WI38 (cell line): ENCODE measurements at regions not wholly inside any gene's neighbourhood (a gene's known extent, or its start where the extent isn't known, plus 50 kb on each side); places are given as distances from the start of the nearest gene placed in this dataset.

Source experiments
- H3K4me3 ChIP-seq: 2 replicates; pipeline ENCODE4 v1.5.1; 2011; ENCODE audit warnings: low read depth, mild to moderate bottlenecking, control low read depth, low read length
- TF ChIP-seq, protein P1 (sequence below): IDR thresholded peaks from 2 replicates; pipeline ENCODE4 v1.5.1; 2012; ENCODE audit warnings: low read depth, mild to moderate bottlenecking, control low read depth, low read length

DNA sequence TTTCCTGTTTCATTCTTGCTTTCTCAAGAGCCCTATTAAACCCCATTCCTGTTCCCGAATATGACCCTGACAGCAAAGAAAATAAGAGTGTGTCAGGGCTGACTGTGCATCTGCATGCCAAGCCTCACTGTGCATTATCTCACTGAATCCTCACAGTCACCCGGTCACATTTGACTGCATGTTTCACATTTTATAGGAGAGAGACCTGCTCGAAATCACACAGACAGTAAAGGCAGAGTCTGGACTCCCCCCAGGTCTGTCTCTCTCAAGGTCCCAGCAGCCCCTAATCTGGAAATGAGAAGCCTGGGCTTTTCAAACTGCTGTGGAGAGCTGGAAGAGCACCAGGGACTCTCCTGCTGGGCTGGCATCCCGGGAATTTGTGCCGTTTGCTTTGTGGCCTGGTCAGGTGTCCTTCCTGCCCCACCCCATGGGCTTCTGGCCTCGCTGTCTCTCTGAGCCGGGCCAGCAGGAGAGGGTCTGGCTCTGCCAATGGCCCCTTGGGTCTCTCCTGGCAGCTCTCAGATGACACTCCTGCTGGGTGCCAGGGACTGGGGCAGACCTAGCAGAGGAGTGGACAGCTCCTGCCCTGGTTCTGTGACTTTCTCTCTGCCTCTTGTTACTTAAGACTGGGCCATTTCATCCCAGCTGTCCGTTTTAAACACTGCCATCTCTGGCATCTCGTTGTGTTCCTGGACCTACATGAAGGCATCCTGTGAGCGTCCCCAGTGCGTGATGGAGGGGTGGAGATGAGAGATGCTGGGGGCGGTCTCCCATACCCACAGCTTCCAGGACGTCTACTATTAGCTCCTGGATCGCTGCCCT lies 173.6 kb downstream of the ARHGAP12 start:
- no peak overlapping the region for H3K4me3 ChIP-seq
- TF ChIP-seq, protein P1, sequence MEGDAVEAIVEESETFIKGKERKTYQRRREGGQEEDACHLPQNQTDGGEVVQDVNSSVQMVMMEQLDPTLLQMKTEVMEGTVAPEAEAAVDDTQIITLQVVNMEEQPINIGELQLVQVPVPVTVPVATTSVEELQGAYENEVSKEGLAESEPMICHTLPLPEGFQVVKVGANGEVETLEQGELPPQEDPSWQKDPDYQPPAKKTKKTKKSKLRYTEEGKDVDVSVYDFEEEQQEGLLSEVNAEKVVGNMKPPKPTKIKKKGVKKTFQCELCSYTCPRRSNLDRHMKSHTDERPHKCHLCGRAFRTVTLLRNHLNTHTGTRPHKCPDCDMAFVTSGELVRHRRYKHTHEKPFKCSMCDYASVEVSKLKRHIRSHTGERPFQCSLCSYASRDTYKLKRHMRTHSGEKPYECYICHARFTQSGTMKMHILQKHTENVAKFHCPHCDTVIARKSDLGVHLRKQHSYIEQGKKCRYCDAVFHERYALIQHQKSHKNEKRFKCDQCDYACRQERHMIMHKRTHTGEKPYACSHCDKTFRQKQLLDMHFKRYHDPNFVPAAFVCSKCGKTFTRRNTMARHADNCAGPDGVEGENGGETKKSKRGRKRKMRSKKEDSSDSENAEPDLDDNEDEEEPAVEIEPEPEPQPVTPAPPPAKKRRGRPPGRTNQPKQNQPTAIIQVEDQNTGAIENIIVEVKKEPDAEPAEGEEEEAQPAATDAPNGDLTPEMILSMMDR: no peak

DNA sequence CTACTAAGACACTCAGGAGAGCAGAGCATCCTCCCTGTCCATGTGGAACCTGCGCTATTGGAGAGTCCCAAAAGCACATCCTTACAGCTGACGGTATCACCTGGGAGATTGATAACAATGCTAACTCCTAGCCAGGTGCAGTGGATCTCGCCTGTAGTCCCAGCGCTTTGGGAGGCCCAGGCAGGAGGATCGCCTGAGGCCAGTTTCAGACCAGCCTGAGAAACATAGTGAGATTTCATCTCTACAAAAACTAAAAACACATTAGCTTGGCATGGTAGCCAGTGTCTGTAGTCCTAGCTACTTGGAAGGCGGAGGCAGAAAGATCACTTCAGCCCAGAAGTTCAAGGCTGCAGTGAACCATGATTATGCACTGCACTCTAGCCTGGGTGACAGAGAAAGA lies 174.9 kb downstream of the ARHGAP12 start:
- H3K4me3 ChIP-seq: no peak overlapping the region
- TF ChIP-seq, protein P1: no peak

DNA sequence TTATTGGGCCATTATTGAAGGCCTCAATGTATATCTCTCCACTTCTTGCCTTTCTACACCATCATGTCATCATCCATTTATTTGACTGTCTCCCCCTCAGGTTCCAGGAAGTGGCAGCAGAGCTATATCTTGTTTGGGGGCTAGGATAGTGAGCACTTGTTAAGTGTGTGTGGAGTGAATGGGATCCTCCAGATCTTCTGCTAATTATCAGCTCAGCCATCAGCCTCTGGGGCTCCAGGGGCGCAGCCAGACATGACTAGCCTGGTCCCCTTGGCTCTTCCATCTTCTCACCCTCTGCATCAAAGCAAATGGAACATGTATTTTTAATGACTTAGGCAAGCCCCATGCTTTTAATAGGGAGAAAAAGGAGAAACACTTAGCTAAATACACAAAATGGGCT lies 176.5 kb downstream of the ARHGAP12 start:
- no peak overlapping the region for H3K4me3 ChIP-seq
- TF ChIP-seq, protein P1: no peak

DNA sequence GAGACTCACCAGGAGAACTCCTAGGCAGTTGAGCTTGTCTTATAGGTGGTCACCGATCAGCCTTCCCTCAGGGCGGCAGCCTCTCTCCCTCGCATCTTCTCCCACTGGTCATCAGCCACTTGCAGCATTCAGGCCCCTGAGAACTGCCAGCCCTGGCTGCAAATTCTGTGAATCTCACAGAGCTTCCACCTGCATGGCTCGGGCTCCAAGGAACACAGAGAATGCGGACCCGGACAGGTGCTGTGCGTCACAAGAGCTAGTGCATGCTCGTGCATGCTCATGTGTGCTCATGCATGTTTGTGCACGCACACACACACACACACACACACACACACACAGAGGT lies 176.9 kb downstream of the ARHGAP12 start:
- TF ChIP-seq, protein P1: no peak
- no peak overlapping the region for H3K4me3 ChIP-seq

DNA sequence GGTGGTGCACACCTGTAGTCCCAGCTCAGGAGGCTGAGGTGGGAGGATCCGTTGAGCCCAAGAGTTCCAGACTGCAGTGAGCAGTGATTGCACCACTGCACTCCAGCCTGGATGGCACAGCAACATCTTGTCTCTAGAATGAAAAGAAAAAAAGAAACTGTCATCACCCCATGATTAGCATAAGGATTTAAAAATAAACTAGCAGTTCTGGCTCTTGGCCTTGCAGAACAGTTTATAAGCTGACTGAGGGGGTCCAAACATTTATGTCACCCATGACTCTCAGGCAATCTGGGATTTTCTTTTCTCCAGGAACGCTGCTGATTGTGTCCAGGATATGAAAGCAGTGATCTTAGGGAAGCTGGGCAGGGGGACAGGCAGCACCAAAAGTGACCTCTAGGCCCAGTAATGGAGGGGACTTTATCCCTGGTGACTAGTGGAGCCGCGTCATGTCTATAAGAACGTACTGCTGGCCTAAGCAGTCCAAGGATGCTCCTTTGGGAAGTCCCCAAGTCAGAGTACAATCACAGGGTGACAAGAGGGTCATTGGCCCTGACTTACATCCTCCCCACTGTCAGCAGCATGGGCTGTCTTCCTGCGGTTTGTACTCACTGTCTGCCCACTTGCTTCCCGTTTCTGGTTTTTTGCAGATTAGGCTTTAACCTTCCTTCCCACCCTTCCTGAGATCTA lies 177.4 kb downstream of the ARHGAP12 start:
- TF ChIP-seq, protein P1: no peak

DNA sequence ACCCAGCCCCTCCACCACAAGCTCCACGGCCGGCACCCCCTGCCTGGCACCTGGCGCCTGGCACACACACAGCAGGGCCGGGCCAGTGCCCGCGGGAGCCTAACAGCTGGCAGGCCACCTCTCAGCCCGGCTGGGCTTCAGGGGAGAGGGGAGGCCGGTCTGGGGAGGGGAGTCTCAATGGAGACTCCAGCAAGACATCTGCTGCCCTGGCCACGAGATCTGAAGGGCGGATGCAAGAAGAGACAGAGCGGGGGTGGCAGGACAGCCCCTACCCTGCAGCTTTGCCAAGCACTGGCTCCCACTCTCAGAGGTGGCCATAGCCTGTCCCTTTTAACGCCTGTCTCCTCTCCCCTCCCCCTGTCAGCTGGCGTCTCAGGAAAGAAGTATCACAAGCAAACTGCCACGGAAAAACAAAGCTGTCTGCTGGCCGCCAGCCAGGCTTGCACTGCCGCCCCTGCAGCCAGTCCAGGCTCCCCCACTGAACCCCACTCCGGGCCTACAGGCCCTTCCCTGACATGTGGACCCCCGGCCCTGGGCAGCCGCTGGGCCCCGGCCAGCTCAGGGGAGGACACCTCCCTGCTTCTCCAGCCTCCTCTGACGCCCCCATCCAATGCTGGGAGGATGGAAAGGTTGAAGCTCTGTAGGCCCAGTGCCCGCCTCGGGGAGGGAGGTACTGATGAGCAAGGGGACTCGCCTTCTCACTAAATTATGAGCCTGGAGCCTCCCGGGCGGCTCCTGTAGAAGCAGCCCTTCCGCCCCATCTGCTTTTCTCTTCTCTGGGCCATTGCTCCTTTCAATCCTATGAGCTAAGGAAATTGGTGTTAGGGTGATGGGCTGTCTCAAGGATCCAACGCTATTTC lies 178.4 kb downstream of the ARHGAP12 start:
- TF ChIP-seq, protein P1: no peak
- H3K4me3 ChIP-seq: no peak overlapping the region

More for the DNA sequence above, 177.4 kb downstream of the ARHGAP12 start:
- H3K4me3 ChIP-seq: no peak overlapping the region
